ENCODE measurements at regions not wholly inside any gene's neighbourhood (a gene's known extent, or its start where the extent isn't known, plus 50 kb on each side); places are given as distances from the start of the nearest gene placed in this dataset.
"Not testable (repeated sequence)": the region's sequence is repeated elsewhere in the genome, so short reads cannot be mapped to it uniquely, and the experiment has no call there.

GRCh38 chr11:86147004-86147403 lies 78.1 kb upstream of the PICALM start:
- DNase-seq (ENCODE audit: low read depth): no peak

DNA sequence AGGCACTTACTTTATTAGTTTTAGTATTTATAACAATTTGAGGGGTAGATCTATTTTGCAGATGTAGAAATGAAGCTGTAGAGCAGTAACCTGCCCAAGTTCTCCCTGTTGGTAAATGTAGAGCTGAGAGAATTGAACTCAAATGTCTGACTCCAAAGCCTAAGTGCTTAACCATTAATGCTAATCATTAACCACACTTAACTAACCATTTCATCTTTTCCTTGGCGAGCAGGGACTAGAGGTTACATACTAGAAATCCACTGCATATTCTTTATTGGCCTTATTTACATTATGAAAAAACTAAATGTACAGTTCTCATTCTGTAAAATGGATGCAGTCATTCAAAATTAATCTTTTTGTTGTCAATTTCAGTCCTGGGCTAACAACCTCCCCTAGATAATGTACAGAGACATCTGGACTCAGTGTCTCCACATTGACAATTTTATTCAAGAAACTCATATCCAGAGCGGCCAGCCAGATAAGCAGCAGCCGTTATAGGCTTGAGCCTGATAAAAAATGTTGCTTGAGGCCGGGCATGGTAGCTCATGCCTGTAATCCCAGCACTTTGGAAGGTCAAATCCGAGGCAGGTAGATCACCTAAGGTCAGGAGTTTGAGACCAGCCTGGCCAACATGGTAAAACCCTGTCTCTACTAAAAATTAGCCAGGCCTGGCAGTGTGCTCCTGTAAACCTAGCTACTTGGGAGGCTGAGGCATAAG lies 76.7 kb upstream of the PICALM start:
- no peak for DNase-seq (ENCODE audit: low read depth)

- DNase-seq (ENCODE audit: low read depth): no peak
Measured at GRCh38 chr11:86144846-86145245, 76.0 kb upstream of the PICALM start.

- not testable (repeated sequence) for DNase-seq (ENCODE audit: low read depth)
Measured at GRCh38 chr11:86144087-86144486, 75.2 kb upstream of the PICALM start.

DNA sequence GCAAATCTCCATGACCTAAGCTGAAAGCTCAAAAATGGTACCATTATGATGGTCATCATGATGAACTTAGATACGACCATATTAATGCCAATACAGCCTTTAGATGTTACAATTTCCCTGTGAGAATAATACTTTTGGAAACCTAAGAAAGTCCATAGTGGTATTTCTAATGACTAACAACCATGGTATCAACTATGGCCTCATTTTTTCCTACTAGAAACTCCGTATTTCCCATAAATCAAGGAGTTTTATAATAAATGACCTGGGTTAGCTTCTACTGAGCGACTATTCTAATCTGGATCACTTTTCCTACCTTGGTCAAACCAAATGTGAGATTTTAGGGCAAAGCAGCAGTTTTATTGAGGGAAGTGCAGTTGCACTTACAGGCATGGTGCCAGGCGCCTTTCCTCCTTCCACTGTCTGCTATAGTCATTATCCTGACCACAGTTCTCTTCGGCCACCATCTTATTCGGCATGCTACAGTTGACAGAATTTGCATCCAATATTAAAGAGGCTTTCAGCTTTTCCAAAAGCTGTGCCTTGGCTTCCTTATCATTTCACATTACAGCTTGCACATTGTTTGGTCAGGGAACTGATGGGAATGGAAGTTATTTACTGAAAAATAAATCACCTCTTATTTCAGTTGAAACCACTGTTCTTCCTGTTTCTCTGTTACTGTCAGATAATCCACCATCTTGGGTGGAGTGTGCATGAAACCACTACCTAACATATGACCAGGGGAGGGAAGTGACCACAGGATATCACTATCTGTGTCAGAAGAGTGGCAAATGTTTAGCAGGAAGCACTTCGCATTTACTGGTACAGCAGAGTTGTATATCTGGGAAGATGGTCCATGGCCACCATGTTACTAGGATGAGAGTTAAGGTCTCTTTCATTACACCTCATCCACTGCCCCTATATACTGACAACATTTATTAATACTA lies 74.5 kb upstream of the PICALM start:
- DNase-seq (ENCODE audit: low read depth): no peak

GRCh38 chr11:86142170-86142569 lies 73.3 kb upstream of the PICALM start:
- DNase-seq (ENCODE audit: low read depth): no peak

DNA sequence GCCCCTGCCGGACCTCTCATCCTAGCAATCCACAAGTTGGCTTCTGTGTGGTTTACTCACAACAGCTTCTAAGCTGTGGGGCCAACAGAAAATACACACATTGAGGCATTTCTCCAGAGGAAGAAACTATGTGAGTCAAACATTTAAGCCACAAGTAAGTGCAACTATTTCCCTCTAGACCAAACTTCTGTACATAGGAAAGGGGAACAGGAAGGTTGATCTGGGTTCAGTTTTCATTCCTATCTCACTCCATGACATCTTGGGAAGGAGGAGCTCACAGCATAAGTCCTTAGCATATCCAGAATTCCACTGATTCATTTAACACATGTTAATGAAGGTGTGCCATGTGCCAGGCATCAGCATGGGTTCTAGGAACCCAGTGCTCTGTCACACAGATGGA lies 72.8 kb upstream of the PICALM start:
- DNase-seq (ENCODE audit: low read depth): no peak

- no peak for DNase-seq (ENCODE audit: low read depth)
Measured at GRCh38 chr11:86140334-86140990, 71.6 kb upstream of the PICALM start.

DNA sequence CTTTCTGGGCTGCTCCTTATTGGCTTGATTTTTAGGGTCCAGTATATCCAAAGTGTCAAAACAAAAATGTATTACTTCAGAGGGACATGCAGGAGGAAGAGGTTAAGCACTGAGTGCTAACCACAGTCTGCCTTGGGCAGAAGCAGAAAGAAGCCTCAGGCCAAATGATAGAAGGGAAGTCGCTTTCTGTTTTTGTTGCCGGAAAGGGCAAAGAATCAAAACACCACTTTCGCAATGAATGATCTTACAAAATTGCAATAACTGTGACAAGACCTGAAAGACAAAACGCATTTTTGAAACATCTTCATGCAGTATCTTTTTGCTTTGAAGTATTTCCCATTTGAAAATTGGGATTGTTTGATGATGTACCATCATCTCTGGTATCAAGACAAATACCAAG lies 70.1 kb upstream of the PICALM start:
- no peak for DNase-seq (ENCODE audit: low read depth)

GRCh38 chr11:86136538-86136937 lies 67.7 kb upstream of the PICALM start:
- DNase-seq (ENCODE audit: low read depth): no peak

- no peak for DNase-seq (ENCODE audit: low read depth)
Measured at GRCh38 chr11:86135319-86135714, 66.4 kb upstream of the PICALM start.

- no peak for DNase-seq (ENCODE audit: low read depth)
Measured at GRCh38 chr11:86134580-86135318, 65.9 kb upstream of the PICALM start.

DNA sequence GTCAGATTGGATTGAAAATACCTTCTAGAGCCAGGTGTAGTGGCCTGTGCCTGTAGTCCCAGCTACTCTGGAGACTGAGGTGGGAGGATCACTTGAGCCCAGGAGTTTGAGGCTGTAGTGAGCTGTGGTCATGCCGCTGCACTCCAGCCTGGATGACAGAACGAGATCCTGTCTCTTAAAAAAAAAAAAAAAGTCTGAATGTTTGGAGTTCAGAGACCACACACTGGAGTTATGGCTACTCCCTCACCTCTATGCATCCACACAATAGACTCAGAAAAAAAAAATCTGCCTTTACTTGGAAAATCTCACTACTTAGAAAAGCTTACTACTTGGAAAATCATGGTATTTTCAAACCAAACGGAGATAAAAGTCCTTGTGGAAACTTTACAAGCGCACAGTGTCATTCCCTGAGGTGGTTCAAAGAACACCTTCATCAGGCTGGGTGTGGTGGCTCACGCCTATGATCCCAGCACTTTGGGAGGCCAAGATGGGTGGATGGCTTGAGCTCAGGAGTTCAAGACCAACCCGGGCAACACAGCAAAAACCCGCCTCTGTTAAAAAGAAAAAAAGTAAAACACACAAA lies 63.9 kb upstream of the PICALM start:
- no peak for DNase-seq (ENCODE audit: low read depth)

DNA sequence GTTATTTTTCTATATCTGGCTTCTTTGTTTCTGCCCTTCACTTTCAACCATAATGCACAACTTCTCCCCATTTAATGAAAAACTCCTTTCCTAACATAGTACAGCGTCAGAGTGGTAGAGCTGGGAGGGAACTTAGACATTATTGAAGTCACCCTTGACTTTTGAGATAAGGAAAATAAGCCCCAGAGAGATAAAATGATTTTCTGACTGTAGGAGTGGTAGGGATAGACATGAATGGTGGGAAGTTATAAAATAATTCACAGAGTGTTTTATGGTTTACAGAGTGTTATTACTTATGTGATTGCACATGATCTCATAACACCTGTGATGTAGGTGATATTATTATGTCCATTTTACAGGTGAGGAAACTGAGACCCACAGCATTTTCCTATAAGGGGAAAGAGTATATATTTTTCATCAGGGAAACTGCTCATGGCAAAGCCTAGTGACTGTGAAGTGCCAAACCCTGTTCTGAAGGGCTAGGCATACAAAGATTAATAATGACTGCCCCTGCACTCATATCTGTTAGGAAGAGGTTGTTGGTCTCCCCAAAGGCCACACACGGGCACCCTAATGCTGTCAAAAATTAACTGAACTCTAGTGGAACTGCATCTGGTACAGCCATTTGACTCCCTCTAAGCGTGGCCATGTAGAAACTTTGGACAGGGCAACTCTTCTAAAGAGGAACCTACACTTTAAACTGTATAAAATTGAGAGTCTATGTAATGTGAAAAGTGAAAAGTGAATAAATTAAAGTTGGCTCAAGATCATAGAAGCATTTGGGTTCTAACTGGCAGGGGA lies 61.1 kb upstream of the PICALM start:
- no peak for DNase-seq (ENCODE audit: low read depth)

DNA sequence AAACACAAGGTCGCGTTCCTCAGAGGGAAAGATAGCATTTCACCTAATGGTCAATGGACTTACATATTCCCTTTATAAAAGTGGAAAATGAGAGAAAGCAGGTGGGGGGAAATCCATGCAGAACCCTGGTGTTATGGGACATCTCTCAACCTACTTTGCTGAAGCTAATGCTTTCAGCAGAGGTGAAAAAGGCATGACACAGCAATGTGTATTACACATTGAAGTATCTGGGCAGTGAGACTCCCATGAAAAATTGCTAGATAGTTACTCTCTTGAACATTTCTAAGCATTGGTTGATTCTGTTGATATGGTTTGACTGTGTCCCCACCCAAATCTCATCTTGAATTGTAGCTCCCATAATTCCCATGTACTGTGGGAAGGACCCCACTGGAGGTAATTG lies 60.0 kb upstream of the PICALM start:
- no peak for DNase-seq (ENCODE audit: low read depth)

- no peak for DNase-seq (ENCODE audit: low read depth)
Measured at GRCh38 chr11:86126862-86127261, 58.0 kb upstream of the PICALM start.

GRCh38 chr11:86124251-86125233 lies 55.7 kb upstream of the PICALM start:
- DNase-seq (ENCODE audit: low read depth): no peak

- DNase-seq (ENCODE audit: low read depth): no peak
Measured at GRCh38 chr11:86122773-86123172, 53.9 kb upstream of the PICALM start.

DNA sequence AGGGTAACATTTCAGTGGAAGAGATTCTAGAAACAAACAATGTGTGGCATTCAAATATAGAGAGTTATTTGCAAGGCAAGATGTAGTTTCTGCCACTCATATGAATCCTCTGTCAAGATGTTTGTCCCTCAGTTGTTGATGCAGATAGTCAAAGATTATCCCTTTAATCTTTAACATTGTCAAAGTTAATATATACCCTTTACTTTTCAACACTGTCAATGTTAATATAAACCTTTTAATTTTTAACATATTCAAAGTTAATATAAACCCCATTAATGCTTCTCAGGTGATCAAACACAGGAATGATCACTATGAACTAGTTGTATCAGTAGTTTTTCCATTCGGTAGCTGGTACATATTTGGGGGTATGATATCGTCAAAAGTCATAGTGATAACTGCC lies 51.9 kb upstream of the PICALM start:
- DNase-seq (ENCODE audit: low read depth): no peak

- no peak for DNase-seq (ENCODE audit: low read depth)
Measured at GRCh38 chr11:86119906-86120305, 51.0 kb upstream of the PICALM start.

All from activated T-cell treated with anti-CD3 and anti-CD28 coated beads for 24 hours (primary cell).